ENCODE measurements at regions not wholly inside any gene's neighbourhood (a gene's known extent, or its start where the extent isn't known, plus 50 kb on each side); places are given as distances from the start of the nearest gene placed in this dataset.

DNA sequence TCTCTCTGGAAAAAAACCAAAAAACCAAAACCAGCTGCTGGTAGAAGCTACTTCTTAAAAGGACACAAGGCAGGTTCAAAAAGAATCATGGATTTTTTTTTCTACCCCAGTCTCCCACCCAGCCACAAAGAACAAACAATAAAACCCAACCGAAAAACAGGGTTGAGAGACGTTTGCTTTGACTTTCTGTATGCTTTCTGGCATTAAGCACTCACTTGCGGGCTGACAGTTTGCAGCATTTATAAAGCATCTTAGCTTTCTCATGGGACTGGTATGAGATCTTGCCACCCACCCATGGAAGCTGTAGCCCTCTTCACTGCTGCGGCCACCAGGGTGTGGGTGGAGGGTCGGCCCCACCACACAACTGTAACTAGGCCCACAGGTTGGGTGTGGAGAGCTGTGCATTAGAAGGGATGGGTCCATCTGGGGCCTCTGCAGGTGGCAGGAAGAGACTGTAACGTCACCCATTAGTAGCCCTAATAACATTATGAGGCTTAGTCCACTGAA is 165.7 kb downstream of the RHOU start:
- ChIA-PET POLR2A (interaction anchor here (0.5 to 1.7 kb wide), 5 partner anchors 10 to 165 kb away, joined by 3 to 7 read pairs (median 3); partner anchors contain the start of gene RHOU), CTCF (interaction anchor here (1.0 kb wide), 1 partner anchor 357 kb away, joined by 3 read pairs; no protein-coding TSS in a partner anchor)
- DNase-seq (ENCODE audit: extremely low spot score) = no peak
- TF ChIP-seq FOXM1 (IDR thresholded peaks at IDR 0.05; ENCODE audit: borderline replicate concordance) (no peak), CTBP1 (IDR thresholded peaks at IDR 0.05; ENCODE audit: borderline replicate concordance) (no peak), L3MBTL2 (conservative IDR thresholded peaks at IDR 0.05) (no peak), FOXA1 (IDR thresholded peaks at IDR 0.05) (no peak), ARNT (IDR thresholded peaks at IDR 0.05) (no peak), LEF1 (IDR thresholded peaks at IDR 0.05; ENCODE audit: borderline replicate concordance) (no peak), TARDBP (IDR thresholded peaks at IDR 0.05) (no peak), ZNF384 (IDR thresholded peaks at IDR 0.05) (no peak), SUZ12 (IDR thresholded peaks at IDR 0.05) (no peak), ELF4 (IDR thresholded peaks at IDR 0.05) (no peak), NFRKB (IDR thresholded peaks at IDR 0.05) (no peak), HDGF (IDR thresholded peaks at IDR 0.05; ENCODE audit: borderline replicate concordance) (no peak), BHLHE40 (IDR thresholded peaks at IDR 0.05; ENCODE audit: borderline replicate concordance) (no peak), SP1 (IDR thresholded peaks at IDR 0.05) (no peak), FOXK2 (IDR thresholded peaks at IDR 0.05) (no peak)
- TF ChIP-seq, protein P1, sequence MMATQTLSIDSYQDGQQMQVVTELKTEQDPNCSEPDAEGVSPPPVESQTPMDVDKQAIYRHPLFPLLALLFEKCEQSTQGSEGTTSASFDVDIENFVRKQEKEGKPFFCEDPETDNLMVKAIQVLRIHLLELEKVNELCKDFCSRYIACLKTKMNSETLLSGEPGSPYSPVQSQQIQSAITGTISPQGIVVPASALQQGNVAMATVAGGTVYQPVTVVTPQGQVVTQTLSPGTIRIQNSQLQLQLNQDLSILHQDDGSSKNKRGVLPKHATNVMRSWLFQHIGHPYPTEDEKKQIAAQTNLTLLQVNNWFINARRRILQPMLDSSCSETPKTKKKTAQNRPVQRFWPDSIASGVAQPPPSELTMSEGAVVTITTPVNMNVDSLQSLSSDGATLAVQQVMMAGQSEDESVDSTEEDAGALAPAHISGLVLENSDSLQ (IDR thresholded peaks at IDR 0.05) = no peak

DNA sequence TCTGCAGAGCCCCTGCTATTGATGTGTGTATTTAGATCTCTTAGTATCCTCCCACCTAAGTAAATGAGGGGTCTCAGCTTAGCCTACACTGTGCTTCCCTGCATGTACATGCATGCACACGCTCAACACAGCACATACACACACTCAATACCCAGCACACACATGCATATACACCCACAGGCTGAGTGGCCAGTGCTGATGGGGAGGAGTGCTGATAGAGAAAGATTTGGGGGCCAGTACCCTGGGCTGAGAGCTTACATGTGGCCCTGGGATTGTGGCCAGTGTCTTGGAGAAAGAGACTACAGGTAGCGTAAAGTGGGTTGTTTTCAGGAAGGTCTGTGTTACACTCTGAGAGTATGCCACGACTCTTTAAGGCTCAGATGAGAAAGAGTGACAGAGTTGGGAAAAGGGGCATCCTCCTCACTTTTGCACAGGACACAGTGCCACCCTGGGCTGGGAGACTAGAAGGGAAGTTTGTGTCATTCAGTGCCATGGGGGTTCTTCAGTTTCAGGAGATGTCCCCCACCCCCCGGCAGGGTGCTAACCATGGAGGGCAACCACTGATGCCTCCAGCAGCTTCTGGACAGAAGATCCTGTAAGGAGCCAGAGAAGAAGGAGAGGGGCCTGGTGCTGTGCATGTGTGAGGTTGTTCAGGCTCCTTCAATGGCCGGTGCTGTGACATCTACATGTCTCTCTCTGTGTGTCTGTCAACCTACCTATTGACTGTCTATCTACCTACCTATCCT is 166.8 kb downstream of the RHOU start:
- ChIA-PET CTCF (interaction anchor here (0.6 to 1.0 kb wide), 2 partner anchors 356 to 654 kb away, joined by 3 read pairs; no protein-coding TSS in a partner anchor), POLR2A (interaction anchor here (1.0 to 1.7 kb wide), 2 partner anchors 12 to 64 kb away, joined by 3 to 7 read pairs; no protein-coding TSS in a partner anchor)
- TF ChIP-seq LEF1 (IDR thresholded peaks at IDR 0.05; ENCODE audit: borderline replicate concordance) = no peak
- no peak for TF ChIP-seq SUZ12 (IDR thresholded peaks at IDR 0.05)
- no peak for TF ChIP-seq NFRKB (IDR thresholded peaks at IDR 0.05)
- no peak for TF ChIP-seq FOXA1 (IDR thresholded peaks at IDR 0.05)
- no peak for TF ChIP-seq FOXM1 (IDR thresholded peaks at IDR 0.05; ENCODE audit: borderline replicate concordance)
- TF ChIP-seq HDGF (IDR thresholded peaks at IDR 0.05; ENCODE audit: borderline replicate concordance) = no peak
- TF ChIP-seq SP1 (IDR thresholded peaks at IDR 0.05) = no peak
- TF ChIP-seq TARDBP (IDR thresholded peaks at IDR 0.05) = no peak
- TF ChIP-seq, protein P1 (IDR thresholded peaks at IDR 0.05) = no peak
- TF ChIP-seq L3MBTL2 (conservative IDR thresholded peaks at IDR 0.05) = no peak
- DNase-seq (ENCODE audit: extremely low spot score) = no peak

DNA sequence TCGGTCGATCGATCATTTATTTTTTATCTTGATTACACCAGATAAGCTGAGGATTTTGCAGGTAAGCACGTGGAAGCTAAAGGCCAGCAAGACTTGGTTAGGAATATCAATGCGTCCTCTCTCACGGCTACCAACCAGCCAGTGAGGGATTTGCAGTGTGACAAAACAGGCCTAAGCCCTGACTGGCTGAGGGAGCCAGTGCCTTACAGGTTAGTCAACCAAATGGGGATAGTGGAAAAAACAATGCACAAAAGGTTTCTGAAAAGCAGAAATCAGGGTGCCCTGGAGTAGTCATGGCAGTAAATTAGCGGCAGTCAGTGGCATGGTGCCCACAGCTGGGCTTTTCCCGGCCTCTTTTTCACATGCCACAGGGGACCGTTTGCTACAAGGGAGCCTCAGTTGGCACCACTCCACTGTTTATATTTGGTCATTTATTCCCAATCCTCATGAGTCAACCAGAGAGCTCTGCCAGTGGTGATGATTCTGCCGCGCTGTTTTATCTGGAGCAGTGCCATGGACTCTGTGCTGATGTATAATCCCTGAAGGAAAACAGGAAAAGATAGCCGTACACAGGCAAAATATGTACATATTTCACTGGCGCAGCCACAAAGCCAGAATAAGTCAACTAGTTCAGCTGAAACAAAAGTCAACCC is 167.6 kb downstream of the RHOU start:
- TF ChIP-seq ELF4 (IDR thresholded peaks at IDR 0.05) (no peak), HDGF (IDR thresholded peaks at IDR 0.05; ENCODE audit: borderline replicate concordance) (no peak), FOXM1 (IDR thresholded peaks at IDR 0.05; ENCODE audit: borderline replicate concordance) (no peak), ZNF384 (IDR thresholded peaks at IDR 0.05) (no peak), TARDBP (IDR thresholded peaks at IDR 0.05) (no peak), FOXK2 (IDR thresholded peaks at IDR 0.05) (no peak), FOXA1 (IDR thresholded peaks at IDR 0.05) (no peak), CTBP1 (IDR thresholded peaks at IDR 0.05; ENCODE audit: borderline replicate concordance) (no peak), ARNT (IDR thresholded peaks at IDR 0.05) (no peak), LEF1 (IDR thresholded peaks at IDR 0.05; ENCODE audit: borderline replicate concordance) (no peak), L3MBTL2 (conservative IDR thresholded peaks at IDR 0.05) (no peak), SP1 (IDR thresholded peaks at IDR 0.05) (no peak), BHLHE40 (IDR thresholded peaks at IDR 0.05; ENCODE audit: borderline replicate concordance) (no peak)
- TF ChIP-seq, protein P1 (IDR thresholded peaks at IDR 0.05) = no peak
- no peak for DNase-seq (ENCODE audit: extremely low spot score)
- POLR2A ChIA-PET = interaction anchor here (0.5 to 0.7 kb wide), 2 partner anchors 21 to 245 kb away, joined by 3 to 4 read pairs; no protein-coding TSS in a partner anchor
- CTCF ChIA-PET = interaction anchor here (1.4 kb wide), 1 partner anchor 19 kb away, joined by 3 read pairs; no protein-coding TSS in a partner anchor

DNA sequence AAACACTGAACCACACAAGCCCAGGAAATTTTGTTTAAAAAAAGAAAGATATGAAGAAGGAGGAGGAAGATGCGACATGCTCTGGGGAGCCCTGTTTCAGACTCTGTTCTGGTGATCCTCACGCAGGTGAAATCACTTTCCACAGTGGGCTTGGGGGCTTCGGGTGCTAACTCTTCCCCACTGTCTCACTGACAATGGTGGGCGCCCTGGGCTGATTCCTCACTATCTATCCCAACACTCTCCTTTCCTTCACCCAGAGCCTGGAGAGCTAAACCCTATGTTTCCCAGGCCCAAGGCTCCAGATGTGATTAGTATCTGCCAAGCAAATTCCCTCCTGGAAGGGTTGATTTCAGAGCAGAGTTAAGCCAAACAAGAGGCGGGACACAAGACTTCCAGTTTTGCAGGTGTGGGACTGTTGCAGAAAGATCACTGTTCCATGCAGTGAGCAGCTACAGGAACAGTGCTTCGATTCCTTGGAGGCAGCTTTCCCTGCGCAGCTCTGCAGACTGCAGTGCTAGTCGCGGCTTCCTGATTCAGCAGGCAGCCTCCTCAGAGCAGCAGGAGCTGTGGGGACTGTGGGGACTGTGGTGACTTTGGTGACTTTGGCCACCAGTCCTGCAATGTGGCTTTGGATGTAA is 168.3 kb downstream of the RHOU start:
- TF ChIP-seq BHLHE40 (IDR thresholded peaks at IDR 0.05; ENCODE audit: borderline replicate concordance) (no peak), LEF1 (IDR thresholded peaks at IDR 0.05; ENCODE audit: borderline replicate concordance) (no peak), L3MBTL2 (conservative IDR thresholded peaks at IDR 0.05) (no peak), NFRKB (IDR thresholded peaks at IDR 0.05) (no peak), FOXM1 (IDR thresholded peaks at IDR 0.05; ENCODE audit: borderline replicate concordance) (no peak), ZNF384 (IDR thresholded peaks at IDR 0.05) (no peak), FOXA1 (IDR thresholded peaks at IDR 0.05) (no peak), FOXK2 (IDR thresholded peaks at IDR 0.05) (no peak), ARNT (IDR thresholded peaks at IDR 0.05) (no peak), SUZ12 (IDR thresholded peaks at IDR 0.05) (no peak), SP1 (IDR thresholded peaks at IDR 0.05) (no peak), HDGF (IDR thresholded peaks at IDR 0.05; ENCODE audit: borderline replicate concordance) (no peak)
- ChIA-PET POLR2A (interaction anchor here (0.5 to 0.7 kb wide), 2 partner anchors 22 to 244 kb away, joined by 3 to 4 read pairs; no protein-coding TSS in a partner anchor), CTCF (interaction anchor here (1.4 kb wide), 1 partner anchor 18 kb away, joined by 3 read pairs; no protein-coding TSS in a partner anchor)

DNA sequence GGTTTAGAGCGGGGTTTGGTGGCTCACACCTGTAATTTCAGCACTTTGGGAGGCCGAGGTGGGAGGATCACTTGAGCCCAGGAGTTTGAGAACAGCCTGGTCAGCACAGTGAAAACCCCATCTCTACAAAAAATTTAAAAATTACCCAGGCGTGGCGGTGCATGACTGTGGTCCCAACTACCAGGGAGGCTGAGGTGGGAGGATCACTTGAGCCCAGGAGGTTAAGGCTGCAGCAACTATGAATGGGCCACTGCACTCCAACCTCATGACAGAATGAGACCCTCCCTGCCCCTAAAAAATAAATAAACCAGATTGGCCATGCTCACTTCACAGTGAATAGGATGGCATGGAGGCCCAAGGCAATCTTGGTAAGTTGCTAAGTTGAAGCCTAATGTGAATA is 168.9 kb downstream of the RHOU start:
- POLR2A ChIA-PET = no interaction called here
- no peak for DNase-seq (ENCODE audit: extremely low spot score)
- CTCF ChIA-PET = no interaction called here
- TF ChIP-seq HDGF (IDR thresholded peaks at IDR 0.05; ENCODE audit: borderline replicate concordance) (no peak), SUZ12 (IDR thresholded peaks at IDR 0.05) (no peak), FOXA1 (IDR thresholded peaks at IDR 0.05) (no peak), L3MBTL2 (conservative IDR thresholded peaks at IDR 0.05) (no peak), FOXK2 (IDR thresholded peaks at IDR 0.05) (no peak), LEF1 (IDR thresholded peaks at IDR 0.05; ENCODE audit: borderline replicate concordance) (no peak), ELF4 (IDR thresholded peaks at IDR 0.05) (no peak), FOXM1 (IDR thresholded peaks at IDR 0.05; ENCODE audit: borderline replicate concordance) (no peak), ZNF384 (IDR thresholded peaks at IDR 0.05) (no peak), ARNT (IDR thresholded peaks at IDR 0.05) (no peak), BHLHE40 (IDR thresholded peaks at IDR 0.05; ENCODE audit: borderline replicate concordance) (no peak)

More for the DNA sequence above, 168.3 kb downstream of the RHOU start:
- no peak for DNase-seq (ENCODE audit: extremely low spot score)
